Stimulated activated CD4-positive, alpha-beta T cell treated with anti-CD3 and anti-CD28 coated beads, Interleukin-2, amount 100 ng/mL, for 48 hours (primary cell): ENCODE measurements at regions not wholly inside any gene's neighbourhood (a gene's known extent, or its start where the extent isn't known, plus 50 kb on each side); places are given as distances from the start of the nearest gene placed in this dataset.
A peak's percentile ranks its signal among the peaks of the same experiment; 100 is the strongest.
"Not testable (repeated sequence)": the region's sequence is repeated elsewhere in the genome, so short reads cannot be mapped to it uniquely, and the experiment has no call there.

Source experiments
- DNase-seq, 2 donors: peaks; one replicate each; pipeline ENCODE4 v3.0.0-alpha.2; 2020

GRCh38 chr21:25234857-25235801 lies 372.2 kb downstream of the MRPL39 start:
- DNase-seq = no peak

- DNase-seq = no peak
Measured at GRCh38 chr21:25220954-25221353, 386.3 kb downstream of the MRPL39 start.

GRCh38 chr21:25220169-25220568 lies 387.1 kb downstream of the MRPL39 start:
- DNase-seq = no peak

- no peak for DNase-seq
Measured at GRCh38 chr21:25215698-25216384, 391.4 kb downstream of the MRPL39 start.

- DNase-seq = no peak
Measured at GRCh38 chr21:25214676-25215075, 392.6 kb downstream of the MRPL39 start.

GRCh38 chr21:25199944-25200343 lies 407.3 kb downstream of the MRPL39 start:
- no peak for DNase-seq

GRCh38 chr21:25191141-25191540 lies 416.1 kb downstream of the MRPL39 start:
- no peak for DNase-seq

- no peak for DNase-seq
Measured at GRCh38 chr21:25189497-25189896, 417.8 kb downstream of the MRPL39 start.

GRCh38 chr21:25188677-25189079 lies 418.6 kb downstream of the MRPL39 start:
- DNase-seq = peak in 1 of 2 donors; percentile 2

- no peak for DNase-seq
Measured at GRCh38 chr21:25186273-25186672, 421.0 kb downstream of the MRPL39 start.

GRCh38 chr21:25183577-25183976 lies 423.7 kb downstream of the MRPL39 start:
- DNase-seq = no peak

- not testable (repeated sequence) for DNase-seq
Measured at GRCh38 chr21:25181690-25182089, 425.6 kb downstream of the MRPL39 start.

- no peak for DNase-seq
Measured at GRCh38 chr21:25179116-25179515, 428.2 kb downstream of the MRPL39 start.

GRCh38 chr21:25176637-25177412 lies 430.5 kb downstream of the MRPL39 start:
- no peak for DNase-seq

- no peak for DNase-seq
Measured at GRCh38 chr21:25175938-25176337, 431.3 kb downstream of the MRPL39 start.

GRCh38 chr21:25171438-25171837 lies 435.8 kb downstream of the MRPL39 start:
- no peak for DNase-seq

- no peak for DNase-seq
Measured at GRCh38 chr21:25170681-25171080, 436.6 kb downstream of the MRPL39 start.

GRCh38 chr21:25169370-25169769 lies 437.9 kb downstream of the MRPL39 start:
- no peak for DNase-seq

GRCh38 chr21:25166904-25167303 lies 440.4 kb downstream of the MRPL39 start:
- DNase-seq = not testable (repeated sequence)

GRCh38 chr21:25161571-25161970 lies 445.7 kb downstream of the MRPL39 start:
- DNase-seq = no peak

GRCh38 chr21:25155020-25155419 lies 452.3 kb downstream of the MRPL39 start:
- not testable (repeated sequence) for DNase-seq

GRCh38 chr21:25149022-25149421 lies 458.3 kb downstream of the MRPL39 start:
- DNase-seq = no peak

GRCh38 chr21:25139414-25139813 lies 467.9 kb downstream of the MRPL39 start:
- DNase-seq = no peak
